ENCODE measurements at regions not wholly inside any gene's neighbourhood (a gene's known extent, or its start where the extent isn't known, plus 50 kb on each side); places are given as distances from the start of the nearest gene placed in this dataset.

DNA sequence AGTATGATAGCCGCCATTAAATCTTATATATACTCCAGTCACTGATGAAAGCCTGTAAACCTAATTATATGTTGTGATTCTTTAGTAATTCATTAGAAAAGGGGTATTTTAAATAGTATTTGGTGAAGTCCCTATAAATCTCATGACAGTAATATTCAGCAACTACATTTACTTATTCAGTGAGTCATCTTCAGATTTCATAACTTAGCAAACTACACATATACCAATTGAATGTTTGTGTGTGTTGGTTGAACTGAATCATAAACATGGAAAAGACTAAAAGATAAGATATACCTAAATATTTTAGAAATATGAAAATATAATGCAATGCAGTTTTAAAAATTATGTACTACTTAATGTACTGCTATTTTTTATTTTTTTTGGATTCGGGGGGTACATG lies 1050.4 kb downstream of the MAT2B start:
- DNase-seq: no peak

DNA sequence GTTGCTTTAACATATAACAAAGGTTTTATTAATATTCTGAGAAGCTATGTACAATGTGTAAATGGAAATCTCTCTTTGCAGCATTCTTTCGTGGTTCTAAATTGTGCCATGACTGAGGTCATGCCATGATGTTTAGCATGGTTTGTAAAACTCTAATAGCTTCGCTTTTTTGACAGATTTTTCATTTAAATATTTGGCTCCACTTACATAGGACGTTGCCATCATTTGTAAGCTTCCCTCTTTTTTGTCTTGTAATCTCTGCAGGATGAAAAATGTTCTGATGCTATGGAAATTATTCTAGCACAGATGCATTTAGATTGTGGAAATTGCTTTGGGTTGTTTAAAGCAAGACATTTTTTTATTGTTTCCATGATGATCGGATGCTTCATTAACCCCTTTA lies 1054.8 kb downstream of the MAT2B start:
- DNase-seq: no peak

DNA sequence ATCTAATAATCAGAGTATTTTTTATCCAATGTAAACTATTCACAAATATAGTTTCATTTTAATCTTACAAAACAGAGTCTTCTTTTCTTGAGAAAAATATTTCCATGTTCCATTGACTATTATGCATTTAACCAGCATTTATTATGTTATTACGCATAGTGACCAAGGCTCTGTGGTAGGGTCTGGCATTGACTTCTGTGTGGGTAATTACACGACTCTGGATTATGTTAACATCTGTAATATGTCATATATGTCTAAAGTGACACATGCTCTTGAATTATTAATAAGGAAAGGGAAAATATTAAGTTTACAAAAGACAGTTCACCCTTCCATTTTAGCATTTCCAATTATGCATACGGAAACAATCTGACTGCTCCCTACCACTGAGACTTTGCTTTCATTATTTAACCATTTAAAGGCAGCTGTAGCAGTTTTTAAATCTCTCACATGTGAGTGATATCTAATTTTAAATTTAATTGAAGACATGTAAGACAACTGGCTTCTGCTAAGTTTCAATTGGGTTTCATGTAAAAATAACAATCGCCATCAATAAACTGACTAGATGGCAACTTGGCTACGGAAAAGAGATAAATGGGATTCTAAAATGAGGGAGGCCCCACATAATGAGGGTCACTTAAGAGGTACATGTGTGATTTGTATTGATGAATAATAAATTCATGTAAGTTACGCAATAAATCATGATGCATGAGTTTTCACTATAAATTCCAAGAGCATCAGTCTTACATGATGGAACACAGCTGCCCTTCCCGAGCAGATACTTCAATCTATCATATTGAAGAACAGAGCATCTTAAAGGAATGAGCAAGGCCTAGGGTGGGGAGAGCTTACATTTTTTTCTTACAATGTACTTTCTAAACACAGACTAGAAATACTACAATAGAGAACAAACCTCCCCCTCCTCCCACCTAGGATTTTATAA lies 1056.8 kb downstream of the MAT2B start:
- no peak for DNase-seq

DNA sequence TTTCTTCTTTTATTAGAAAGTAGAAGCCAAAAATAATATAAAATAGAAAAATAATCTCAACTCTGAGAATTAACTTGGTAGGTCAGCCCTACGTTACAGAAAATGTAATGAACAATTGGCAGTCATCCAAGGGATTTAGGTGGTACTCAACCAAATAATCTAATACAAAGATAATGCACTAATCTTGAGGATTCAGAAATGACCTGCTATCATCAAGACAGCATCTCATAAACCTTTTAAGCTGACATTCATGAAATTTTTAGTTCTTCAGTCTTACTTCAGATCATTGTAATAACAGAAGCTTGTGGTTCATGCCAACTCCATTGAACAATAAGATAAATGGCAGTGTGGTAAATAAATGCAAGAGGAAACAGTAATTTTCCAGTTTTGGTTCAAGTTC lies 1058.0 kb downstream of the MAT2B start:
- DNase-seq: no peak

DNA sequence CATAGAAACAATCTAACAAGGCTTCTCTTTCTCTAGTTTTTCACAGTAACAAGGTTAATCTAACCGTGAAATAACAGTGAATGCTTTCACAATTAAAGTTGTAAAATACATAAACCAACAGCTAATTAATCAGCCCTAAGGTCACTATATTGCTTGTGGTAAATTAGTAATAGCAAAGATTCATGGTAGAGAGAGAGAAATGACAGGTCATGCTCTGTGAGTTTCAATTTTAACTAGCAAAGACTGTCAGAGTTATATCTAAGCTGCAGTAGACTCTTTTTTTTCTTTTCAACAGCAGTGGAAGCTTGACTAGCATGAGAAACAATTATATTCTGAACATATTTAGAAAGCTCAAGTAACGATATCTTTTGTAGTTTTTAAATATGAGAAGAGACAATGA lies 1068.0 kb downstream of the MAT2B start:
- DNase-seq: no peak

DNA sequence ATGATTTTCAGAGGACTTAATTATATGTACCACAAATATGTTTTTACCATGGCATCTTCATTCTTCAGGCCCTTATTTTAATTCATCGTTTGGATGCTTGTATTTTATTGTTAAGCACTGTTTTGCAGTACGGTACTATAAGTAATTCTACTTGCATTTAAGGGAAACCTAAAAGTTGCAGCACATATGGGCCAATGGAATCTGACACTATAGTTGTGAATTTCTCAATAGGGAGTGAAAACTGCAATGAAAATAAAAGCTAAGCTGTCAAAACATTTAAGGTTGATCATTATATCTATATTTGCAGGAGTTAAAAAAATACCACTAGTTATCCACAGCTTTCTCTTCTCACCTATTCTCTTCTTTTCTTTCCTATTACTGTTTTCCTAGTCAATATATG lies 1071.8 kb downstream of the MAT2B start:
- no peak for DNase-seq

DNA sequence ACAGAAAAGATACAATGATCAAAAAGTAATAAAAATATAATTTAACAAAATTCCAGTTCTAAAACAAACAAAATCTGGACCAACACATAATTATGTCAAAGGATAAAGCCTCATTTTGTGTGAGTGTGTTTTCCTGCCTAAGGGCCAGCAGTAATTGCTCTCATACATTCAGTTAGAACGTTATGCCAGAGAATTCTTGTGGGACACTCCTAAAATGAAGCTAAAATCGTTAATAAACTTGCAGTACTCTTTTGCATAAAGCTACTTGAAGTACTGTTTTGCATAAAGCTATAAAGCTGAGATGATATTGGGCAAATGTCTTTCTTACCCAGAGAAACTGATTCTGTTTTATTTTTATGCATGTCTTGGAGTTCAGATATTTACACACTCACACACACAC lies 1072.3 kb downstream of the MAT2B start:
- no peak for DNase-seq

DNA sequence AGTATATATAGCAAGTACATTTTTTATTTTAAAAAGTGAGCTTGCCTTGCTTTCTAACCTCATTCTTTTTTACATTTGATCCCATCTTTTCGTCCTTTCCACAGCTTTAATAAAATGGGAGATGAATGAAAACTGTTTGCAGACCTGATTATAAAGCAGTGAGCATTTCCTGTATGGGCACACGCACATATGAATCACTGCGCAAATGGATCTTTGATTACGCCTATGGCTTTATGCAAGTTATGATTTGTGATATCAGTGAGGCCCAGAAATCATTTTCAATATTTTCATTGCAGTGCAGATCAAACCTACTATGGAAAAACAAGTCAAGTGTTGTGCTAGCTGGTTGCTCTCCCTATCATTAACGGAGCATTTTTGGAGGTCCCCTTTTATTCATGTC lies 1073.0 kb downstream of the MAT2B start:
- no peak for DNase-seq

DNA sequence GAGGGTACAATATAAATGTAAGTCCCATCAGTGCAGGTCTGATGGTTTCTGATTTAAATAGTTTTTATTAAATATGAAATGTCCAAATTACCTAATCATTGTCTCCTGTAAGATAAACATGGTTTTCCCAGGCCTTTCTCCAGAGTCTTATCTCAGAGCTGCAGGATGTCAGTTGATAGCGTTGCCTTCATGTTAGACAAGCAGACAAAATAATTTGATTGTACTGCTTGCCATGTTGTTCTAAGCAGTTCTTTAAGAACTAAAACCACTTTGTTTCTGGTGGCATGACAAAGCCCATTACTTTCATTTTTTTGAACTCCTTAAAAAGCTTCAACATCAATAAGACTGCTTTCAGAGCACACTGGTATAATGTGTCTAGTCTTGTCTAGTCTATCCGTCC lies 1073.5 kb downstream of the MAT2B start:
- no peak for DNase-seq

DNA sequence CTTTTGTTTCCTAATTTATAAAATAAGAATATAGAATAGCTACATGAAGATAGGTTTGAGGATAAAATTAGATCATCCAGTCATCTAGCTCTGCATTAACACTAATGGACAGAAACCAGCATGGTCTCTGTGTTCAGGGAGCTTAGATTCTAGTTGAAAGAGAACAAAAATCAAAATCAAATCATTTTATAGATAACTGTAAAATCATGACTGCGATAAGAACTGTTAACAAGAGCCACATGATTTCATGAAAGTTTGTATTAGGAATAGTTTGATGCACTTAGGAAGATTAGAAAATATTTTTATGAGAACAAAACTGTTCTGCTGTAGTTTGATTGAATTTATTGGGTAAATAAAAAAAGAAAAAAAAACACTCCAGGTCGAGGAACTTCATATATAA lies 1074.7 kb downstream of the MAT2B start:
- no peak for DNase-seq

DNA sequence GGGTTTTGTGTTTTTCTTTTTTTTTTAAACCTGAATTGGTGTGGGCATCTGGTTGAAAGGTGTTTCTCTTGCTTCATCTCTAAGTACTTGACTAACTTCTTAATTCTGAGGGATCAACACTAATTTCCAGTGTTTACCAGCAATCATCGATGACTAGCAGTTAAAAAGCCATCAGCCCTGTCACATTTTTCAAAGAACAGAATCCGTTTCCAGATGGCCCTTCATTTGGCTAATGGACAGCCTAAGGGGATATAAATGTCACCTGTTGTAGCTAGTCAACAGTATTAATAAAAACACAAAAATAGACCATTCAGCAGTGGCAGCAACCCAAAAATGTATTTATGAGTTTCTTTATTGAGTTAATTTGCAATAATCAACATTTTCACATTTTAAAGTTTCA lies 1076.5 kb downstream of the MAT2B start:
- DNase-seq: no peak

DNA sequence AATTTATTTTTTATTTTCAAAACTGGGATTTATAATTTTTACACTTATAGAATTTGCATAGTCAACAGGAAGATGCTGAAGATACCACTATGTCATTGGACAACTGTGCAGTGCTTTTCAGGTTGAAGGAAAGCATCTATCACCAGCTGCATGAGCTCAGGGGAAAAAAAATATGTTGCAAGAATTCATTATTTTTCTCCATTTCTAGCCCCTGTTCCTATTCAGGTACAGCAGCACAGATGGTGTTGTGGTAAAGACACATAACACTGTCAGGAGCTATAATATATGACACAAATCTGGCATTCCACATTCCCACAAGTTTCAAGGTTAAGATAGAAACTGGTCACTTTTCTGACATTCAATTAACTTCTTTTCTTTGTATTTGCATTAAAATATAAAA lies 1088.6 kb downstream of the MAT2B start:
- DNase-seq: no peak

DNA sequence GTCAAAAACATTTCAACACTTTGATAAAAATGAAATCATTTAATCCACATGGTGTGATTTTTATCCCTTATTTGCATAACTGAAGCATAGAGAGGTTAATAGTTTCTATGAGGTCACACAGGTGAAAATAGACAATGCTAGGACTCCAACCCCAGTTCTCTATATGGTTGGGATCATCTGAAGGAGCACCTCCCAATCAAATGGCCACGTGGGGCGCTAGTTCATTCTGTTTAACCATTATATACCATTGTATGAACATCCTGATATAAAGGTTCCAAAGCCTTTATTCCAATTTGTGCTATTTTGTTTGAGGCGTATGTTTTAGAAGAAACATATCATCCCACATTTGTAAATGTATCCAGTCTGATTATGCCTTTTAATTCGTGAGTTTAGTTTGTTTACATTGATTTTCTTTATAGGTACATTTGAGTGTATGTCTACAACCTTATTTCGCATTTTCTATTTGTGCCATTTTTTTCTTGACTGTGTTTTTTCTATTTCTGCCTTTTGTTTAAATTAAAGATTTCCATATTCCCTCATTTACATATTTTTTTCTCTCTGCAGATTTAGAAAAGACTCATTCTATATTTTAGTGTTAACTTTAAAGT lies 1092.0 kb downstream of the MAT2B start:
- DNase-seq: peak in 1 of 2 experiments; percentile 1

DNA sequence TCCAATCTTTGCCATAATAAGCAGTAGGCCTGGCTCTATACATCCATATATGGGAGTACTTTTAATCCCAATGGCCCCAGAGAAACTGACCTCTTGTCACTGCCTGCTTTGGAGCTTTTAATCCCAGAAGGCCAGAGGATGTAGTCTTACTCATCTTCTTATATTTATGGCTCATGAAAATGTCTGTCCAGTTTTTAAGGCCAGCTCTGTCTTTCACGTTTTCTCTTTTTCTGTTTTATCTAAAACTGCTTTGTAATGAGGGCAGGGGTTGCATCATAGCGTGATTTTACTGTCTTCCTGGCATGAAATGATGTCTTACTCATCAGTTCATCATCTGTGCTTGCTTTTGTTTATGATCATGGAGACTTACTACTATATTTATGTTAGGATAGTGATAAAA lies 1094.9 kb downstream of the MAT2B start:
- DNase-seq: no peak

DNA sequence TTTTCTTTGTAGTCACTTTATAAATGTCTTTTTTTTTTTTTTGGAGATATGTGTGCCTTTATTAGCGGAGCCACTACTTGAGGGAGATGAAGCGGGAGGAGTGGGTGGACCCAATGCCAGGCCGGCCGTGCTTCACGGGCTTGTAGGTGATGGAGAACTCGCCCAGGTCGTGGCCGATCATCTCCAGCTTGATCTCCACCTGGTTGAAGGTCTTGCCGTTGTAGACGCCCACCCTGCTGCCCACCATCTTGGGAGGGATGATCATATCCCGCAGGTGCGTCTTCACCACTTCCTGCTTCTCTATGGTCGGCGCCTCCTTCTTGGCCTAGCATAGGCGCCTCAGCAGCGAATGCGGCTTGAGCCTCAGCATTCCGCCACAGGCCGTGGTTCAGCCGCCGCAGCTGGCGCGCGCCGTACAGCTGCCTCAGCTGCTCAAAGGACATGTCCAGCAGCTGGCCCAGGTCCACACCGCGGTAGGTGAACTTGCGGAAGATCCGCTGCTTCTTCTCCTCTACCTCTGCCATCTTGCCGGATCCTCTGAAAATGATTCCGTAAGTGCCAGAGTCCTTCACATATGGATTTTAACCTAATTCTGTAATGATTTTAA lies 1095.6 kb downstream of the MAT2B start:
- no peak for DNase-seq

DNA sequence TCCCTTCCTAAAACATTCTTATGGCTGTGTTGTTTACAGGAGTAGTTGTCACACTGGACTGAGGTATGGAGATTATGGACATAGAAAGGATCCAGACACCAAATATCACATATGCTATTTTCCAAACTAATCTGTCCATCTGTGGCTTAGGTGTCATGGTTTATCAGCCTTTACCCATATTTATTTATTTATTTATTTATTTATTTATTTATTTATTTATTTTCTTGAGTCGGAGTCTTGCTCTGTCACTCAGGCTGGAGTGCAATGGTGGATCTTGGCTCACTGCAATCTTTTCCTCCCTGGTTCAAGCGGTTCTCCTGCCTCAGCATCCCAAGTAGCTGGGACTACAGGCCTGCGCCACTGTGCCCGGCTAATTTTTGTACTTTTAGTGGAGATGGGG lies 1103.1 kb downstream of the MAT2B start:
- DNase-seq: no peak

DNA sequence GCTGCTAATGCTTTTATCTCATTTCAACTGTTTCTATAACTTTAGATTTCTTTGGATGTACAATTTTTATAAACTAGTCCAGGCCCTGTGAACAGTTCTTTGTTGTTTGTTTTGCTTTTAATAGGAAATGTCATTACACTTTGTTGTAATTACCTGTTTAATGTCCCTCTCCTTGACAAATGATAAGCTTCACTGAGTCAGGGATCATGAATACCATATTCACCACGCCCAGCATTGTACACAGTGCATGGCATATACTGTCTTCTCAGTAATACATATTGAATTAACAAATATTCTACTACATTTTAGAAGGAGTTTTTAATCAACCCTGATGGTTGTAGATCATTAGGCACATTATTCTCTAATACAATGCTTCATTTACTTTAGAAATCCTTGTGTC lies 1105.0 kb downstream of the MAT2B start:
- no peak for DNase-seq

DNA sequence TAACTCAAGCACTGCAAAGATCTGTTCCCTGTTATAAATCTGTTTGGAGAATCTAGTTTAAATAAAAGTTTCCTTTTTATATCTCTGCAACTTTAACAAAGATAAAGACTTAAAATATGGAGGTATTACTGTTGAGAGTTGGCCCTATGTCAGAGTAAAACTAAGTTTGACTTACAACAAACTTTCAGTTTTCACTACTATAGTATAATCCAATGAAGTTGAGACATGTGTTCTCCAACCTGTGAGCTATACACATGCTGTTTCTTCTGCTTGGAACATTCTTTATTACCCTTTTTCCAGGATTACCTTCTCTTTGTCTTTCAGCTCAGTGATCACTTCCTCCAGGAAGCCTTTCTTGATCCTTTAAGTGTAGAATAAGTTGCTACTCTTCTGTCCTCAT lies 1109.3 kb downstream of the MAT2B start:
- DNase-seq: no peak

DNA sequence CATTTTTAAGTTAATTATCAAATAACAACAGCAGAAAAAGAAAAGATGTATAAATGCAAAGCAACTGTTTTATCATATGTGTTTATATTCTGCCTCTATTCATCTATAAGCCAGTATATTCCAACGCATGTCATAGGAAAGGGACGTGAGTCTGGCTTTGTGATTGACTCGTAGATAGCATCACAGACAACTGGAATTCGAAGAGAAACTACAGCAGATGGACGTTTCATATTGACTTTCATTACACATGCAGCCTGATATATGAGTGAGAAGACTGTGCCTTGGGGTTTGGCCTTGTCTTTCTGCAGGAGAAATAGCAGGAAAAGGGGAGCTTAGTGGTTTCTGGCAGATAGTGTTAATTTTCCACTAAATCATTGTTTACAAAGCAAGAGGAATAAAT lies 1111.9 kb downstream of the MAT2B start:
- no peak for DNase-seq

DNA sequence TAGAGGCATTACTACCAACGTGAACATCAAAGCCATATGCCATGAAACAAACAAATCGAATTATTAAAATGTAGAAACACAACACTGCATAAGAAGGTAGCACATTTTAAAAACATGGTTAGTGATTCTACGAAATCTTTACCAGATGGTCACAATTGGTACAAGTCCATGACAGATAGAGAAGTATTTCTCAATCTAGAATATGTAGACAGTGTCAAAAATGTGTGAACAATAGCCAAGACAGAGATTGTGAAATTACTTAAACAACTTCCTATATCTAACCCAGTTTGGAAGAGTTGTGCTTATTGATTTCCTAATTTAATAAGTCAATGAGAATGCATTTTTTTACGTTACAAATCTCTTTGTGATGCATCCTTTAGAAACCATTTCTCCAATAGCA lies 1121.6 kb downstream of the MAT2B start:
- DNase-seq: no peak

DNA sequence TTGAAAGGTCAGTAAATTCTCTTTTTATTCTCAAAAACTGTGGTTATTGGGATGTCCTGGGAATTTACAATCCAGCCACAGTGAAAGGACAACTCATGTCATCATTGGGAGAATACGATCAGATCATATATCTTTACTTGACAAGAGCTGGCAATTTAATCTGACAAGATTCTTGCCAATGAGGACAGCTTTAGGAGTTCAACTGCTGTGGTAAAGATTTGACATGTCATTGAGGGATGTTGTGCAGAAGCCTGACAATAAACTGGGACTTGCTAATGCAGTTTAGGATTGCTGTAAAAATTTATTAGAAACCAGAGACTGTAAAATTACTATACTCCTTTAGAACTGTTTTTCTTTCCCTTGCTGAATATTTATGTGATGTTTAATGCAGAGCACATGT lies 1131.0 kb downstream of the MAT2B start:
- no peak for DNase-seq

DNA sequence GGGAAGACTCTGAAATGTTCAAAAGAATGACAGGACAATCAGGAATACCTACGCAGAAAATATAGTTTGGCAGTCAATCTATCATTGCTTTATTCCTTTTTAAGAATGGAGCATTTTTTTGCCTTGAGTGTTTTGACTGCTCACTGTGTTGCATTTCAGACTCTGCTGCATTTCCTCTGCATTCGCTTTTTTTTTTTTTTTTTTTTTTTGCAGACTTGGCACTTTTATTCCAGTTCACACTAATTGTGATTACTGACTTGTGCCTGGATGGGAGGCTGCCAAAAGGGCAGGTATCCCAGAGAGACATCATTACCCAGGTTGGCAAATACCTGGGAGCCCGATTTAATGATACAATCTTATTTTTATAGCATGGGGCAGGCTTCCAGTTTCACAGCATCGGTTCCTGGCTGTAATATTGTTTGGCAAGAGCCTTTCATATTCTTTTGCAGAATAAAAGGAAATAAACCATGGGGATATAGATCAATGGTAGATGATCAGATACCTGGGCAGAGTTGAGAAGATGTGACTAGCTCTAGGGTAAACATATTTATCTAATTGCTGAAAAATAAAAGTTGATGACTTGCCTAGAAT lies 1132.6 kb downstream of the MAT2B start:
- DNase-seq: no peak

DNA sequence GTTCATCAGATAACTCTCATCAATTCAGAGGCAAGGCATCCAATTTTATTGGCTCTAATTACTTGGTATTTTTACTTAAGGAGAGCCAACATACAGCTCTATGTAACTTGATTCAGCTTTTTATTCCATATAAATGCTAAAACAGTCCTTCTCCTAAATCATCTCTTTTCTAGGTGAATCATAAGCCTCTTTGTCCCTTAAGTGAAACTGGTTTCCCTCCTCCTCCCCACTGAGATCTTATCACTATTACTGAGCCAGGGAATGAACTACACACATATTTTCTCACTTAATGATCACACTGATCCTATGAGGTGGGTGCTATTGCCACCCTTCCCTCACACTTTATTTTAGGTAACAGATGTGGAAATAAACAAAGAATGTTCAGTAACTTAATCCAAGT lies 1143.8 kb downstream of the MAT2B start:
- no peak for DNase-seq

DNA sequence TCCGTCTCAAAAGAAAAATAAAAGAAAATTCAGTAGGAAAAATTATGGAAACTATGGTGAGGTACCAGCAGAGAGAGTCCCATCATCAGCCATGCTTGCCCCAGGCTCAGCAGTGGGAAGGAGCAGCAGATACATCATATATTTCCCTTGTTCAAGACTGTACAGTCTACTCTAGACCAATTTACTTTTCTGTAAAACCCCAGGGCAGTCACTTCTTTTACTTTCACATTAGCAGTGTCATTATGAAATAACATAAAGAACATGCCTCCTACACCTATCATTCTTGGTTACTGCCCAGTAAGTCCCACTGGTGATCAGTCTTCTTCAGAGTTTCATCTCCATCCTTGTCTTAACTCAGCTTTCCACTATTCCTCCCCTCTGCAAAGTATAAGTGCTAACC lies 1145.0 kb downstream of the MAT2B start:
- no peak for DNase-seq
